ENCODE measurements at regions not wholly inside any gene's neighbourhood (a gene's known extent, or its start where the extent isn't known, plus 50 kb on each side); places are given as distances from the start of the nearest gene placed in this dataset.

- H3K27ac ChIP-seq = no peak overlapping the region
- no peak overlapping the region for H3K4me3 ChIP-seq
- no peaks in the 10 kb centered on the region for H3K27me3 ChIP-seq
- no peak for DNase-seq (ENCODE audit: low spot score in 2 of 2)
- intact Hi-C loops (cut with DNase I; ENCODE audit: low total_unique reads) = no loop called here
- no peaks in the 10 kb centered on the region for H3K36me3 ChIP-seq
- H3K4me1 ChIP-seq = no peaks in the 10 kb centered on the region
- no peak for TF ChIP-seq CTCF (IDR thresholded peaks at IDR 0.05)
- no peak for TF ChIP-seq POLR2AphosphoS5 (IDR thresholded peaks at IDR 0.05)
- no peak for TF ChIP-seq POLR2A (IDR thresholded peaks at IDR 0.05)
- no peaks in the 10 kb centered on the region for H3K9me3 ChIP-seq
Measured at GRCh38 chr14:22052795-22053194, 379.2 kb upstream of the OR4E1 start.

- Histone ChIP-seq H3K4me3 (no peak overlapping the region), H3K27me3 (no peaks in the 10 kb centered on the region), H3K9me3 (no peaks in the 10 kb centered on the region), H3K4me1 (no peaks in the 10 kb centered on the region), H3K36me3 (no peaks in the 10 kb centered on the region), H3K27ac (no peak overlapping the region)
- no peak for DNase-seq (ENCODE audit: low spot score in 2 of 2)
- TF ChIP-seq CTCF (IDR thresholded peaks at IDR 0.05) (no peak), POLR2A (IDR thresholded peaks at IDR 0.05) (no peak), POLR2AphosphoS5 (IDR thresholded peaks at IDR 0.05) (no peak)
- intact Hi-C loops (cut with DNase I; ENCODE audit: low total_unique reads) = no loop called here
Measured at GRCh38 chr14:22047115-22047514, 373.5 kb upstream of the OR4E1 start.

- Histone ChIP-seq H3K4me1 (no peaks in the 10 kb centered on the region), H3K27ac (no peak overlapping the region), H3K4me3 (no peak overlapping the region), H3K9me3 (no peaks in the 10 kb centered on the region), H3K27me3 (no peaks in the 10 kb centered on the region), H3K36me3 (no peaks in the 10 kb centered on the region)
- no peak for DNase-seq (ENCODE audit: low spot score in 2 of 2)
- intact Hi-C loops (cut with DNase I; ENCODE audit: low total_unique reads) = no loop called here
- no peak for TF ChIP-seq POLR2A (IDR thresholded peaks at IDR 0.05)
- no peak for TF ChIP-seq CTCF (IDR thresholded peaks at IDR 0.05)
- no peak for TF ChIP-seq POLR2AphosphoS5 (IDR thresholded peaks at IDR 0.05)
Measured at GRCh38 chr14:22046063-22046462, 372.4 kb upstream of the OR4E1 start.

GRCh38 chr14:22044193-22044592 lies 370.6 kb upstream of the OR4E1 start:
- intact Hi-C loops (cut with DNase I; ENCODE audit: low total_unique reads) = no loop called here
- TF ChIP-seq POLR2AphosphoS5 (IDR thresholded peaks at IDR 0.05) (no peak), POLR2A (IDR thresholded peaks at IDR 0.05) (no peak), CTCF (IDR thresholded peaks at IDR 0.05) (no peak)
- H3K4me1 ChIP-seq = no peaks in the 10 kb centered on the region

DNA sequence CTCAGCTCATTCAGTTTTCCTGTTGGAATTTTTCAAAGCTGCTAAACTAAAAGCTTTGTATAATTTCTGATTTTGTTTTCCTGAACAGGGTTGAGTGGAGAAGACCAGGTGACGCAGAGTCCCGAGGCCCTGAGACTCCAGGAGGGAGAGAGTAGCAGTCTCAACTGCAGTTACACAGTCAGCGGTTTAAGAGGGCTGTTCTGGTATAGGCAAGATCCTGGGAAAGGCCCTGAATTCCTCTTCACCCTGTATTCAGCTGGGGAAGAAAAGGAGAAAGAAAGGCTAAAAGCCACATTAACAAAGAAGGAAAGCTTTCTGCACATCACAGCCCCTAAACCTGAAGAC lies 367.1 kb upstream of the OR4E1 start:
- intact Hi-C loops (cut with DNase I; ENCODE audit: low total_unique reads) = no loop called here
- no peaks in the 10 kb centered on the region for H3K9me3 ChIP-seq
- no peak overlapping the region for H3K4me3 ChIP-seq
- H3K27ac ChIP-seq = no peak overlapping the region
- no peaks in the 10 kb centered on the region for H3K27me3 ChIP-seq
- no peak for TF ChIP-seq CTCF (IDR thresholded peaks at IDR 0.05)
- TF ChIP-seq POLR2AphosphoS5 (IDR thresholded peaks at IDR 0.05) = no peak
- TF ChIP-seq POLR2A (IDR thresholded peaks at IDR 0.05) = no peak
- H3K36me3 ChIP-seq = no peaks in the 10 kb centered on the region
- H3K4me1 ChIP-seq = no peaks in the 10 kb centered on the region
- no peak for DNase-seq (ENCODE audit: low spot score in 2 of 2)

More at GRCh38 chr14:22044193-22044592, 370.6 kb upstream of the OR4E1 start:
- Histone ChIP-seq H3K9me3 (no peaks in the 10 kb centered on the region), H3K27me3 (no peaks in the 10 kb centered on the region), H3K36me3 (no peaks in the 10 kb centered on the region), H3K27ac (no peak overlapping the region), H3K4me3 (no peak overlapping the region)
- no peak for DNase-seq (ENCODE audit: low spot score in 2 of 2)
